ENCODE measurements at regions not wholly inside any gene's neighbourhood (a gene's known extent, or its start where the extent isn't known, plus 50 kb on each side); places are given as distances from the start of the nearest gene placed in this dataset.
A peak's percentile ranks its signal among the peaks of the same experiment; 100 is the strongest.
"Not testable (repeated sequence)": the region's sequence is repeated elsewhere in the genome, so short reads cannot be mapped to it uniquely, and the experiment has no call there.

GRCh38 chr22:25420471-25420924 lies 144.0 kb upstream of the GRK3 start:
- no peak for DNase-seq

- DNase-seq, result no peak
These were observed 143.3 kb upstream of the GRK3 start for GRCh38 chr22:25420925-25421904.

GRCh38 chr22:25426530-25427308 lies 137.8 kb upstream of the GRK3 start:
- not testable (repeated sequence) for DNase-seq

- not testable (repeated sequence) for DNase-seq
These were observed 132.7 kb upstream of the GRK3 start for GRCh38 chr22:25431637-25432342.

GRCh38 chr22:25433381-25433970 lies 131.0 kb upstream of the GRK3 start:
- DNase-seq, result not testable (repeated sequence)

GRCh38 chr22:25437414-25438160 lies 126.9 kb upstream of the GRK3 start:
- DNase-seq, result no peak

- no peak for DNase-seq
These were observed 117.3 kb upstream of the GRK3 start for GRCh38 chr22:25447067-25447685.

- DNase-seq, result peak; percentile 84
These were observed 116.6 kb upstream of the GRK3 start for GRCh38 chr22:25447686-25448434.

GRCh38 chr22:25448435-25449051 lies 115.9 kb upstream of the GRK3 start:
- peak; percentile 13 for DNase-seq

GRCh38 chr22:25449781-25450317 lies 114.6 kb upstream of the GRK3 start:
- no peak for DNase-seq

GRCh38 chr22:25451480-25452114 lies 112.9 kb upstream of the GRK3 start:
- DNase-seq, result no peak

GRCh38 chr22:25452116-25452700 lies 112.3 kb upstream of the GRK3 start:
- no peak for DNase-seq

- no peak for DNase-seq
These were observed 111.4 kb upstream of the GRK3 start for GRCh38 chr22:25453058-25453457.

GRCh38 chr22:25453557-25453956 lies 110.9 kb upstream of the GRK3 start:
- DNase-seq, result no peak

GRCh38 chr22:25456300-25457043 lies 108.0 kb upstream of the GRK3 start:
- not testable (repeated sequence) for DNase-seq

- not testable (repeated sequence) for DNase-seq
These were observed 105.8 kb upstream of the GRK3 start for GRCh38 chr22:25458631-25459030.

GRCh38 chr22:25460682-25461081 lies 103.8 kb upstream of the GRK3 start:
- not testable (repeated sequence) for DNase-seq

- no peak for DNase-seq
These were observed 103.2 kb upstream of the GRK3 start for GRCh38 chr22:25461301-25461700.
